Testis (tissue), 2 donors: ENCODE measurements at regions not wholly inside any gene's neighbourhood (a gene's known extent, or its start where the extent isn't known, plus 50 kb on each side); places are given as distances from the start of the nearest gene placed in this dataset.

Experiments
- DNase-seq: peaks from one replicate; pipeline ENCODE4 v3.0.0-alpha.2; 2019
- H3K27ac ChIP-seq, 2 donors: fragments of 200-600 bp; sonication (generic); one replicate each; pipeline ENCODE4 v1.5.1; 2019
- H3K27me3 ChIP-seq: fragments of 200-600 bp; sonication (generic); one replicate; pipeline ENCODE4 v1.5.1; 2019
- H3K36me3 ChIP-seq: fragments of 200-600 bp; sonication (generic); one replicate; pipeline ENCODE4 v1.5.1; 2017; ENCODE audit warnings: low read depth; ENCODE audit errors: missing control alignments
- H3K4me1 ChIP-seq: fragments of 200-600 bp; sonication (generic); one replicate; pipeline ENCODE4 v1.5.1; 2019
- H3K4me3 ChIP-seq, 2 donors: fragments of 200-600 bp; sonication (generic); one replicate each; pipeline ENCODE4 v1.5.1; 2017 to 2019
- H3K9me3 ChIP-seq: fragments of 200-600 bp; sonication (generic); one replicate; pipeline ENCODE4 v1.5.1; 2017
- CTCF ChIP-seq, 3 experiments: fragments of 450-650 bp in 2 of 3; fragments of 200-600 bp in 1 of 3; sonication (generic) in 1 of 3; IDR thresholded peaks; one replicate each; pipeline ENCODE4 v1.5.1; 2016 to 2019; ENCODE audit warnings: antibody characterized with exemption in 3 of 3, mild to moderate bottlenecking in 2 of 3, moderate library complexity in 1 of 3
- POLR2A ChIP-seq: fragments of 450-650 bp; IDR thresholded peaks from one replicate; pipeline ENCODE4 v1.6.1; 2017; ENCODE audit warnings: antibody characterized with exemption, mild to moderate bottlenecking, moderate library complexity
- WGBS, 2 donors: methylation state at CpG; one replicate each; pipeline ENCODE4 v1.1.5; 2018; 5-methylcytosine and 5-hydroxymethylcytosine counted together
- intact Hi-C: fragments of 100-400 bp; cut with DNase I; formaldehyde crosslinking; loops from one replicate; pipeline ENCODE4 v1.15.1; 2023; ENCODE audit warnings: low total_unique reads

- Histone ChIP-seq H3K4me1 (no peaks in the 10 kb centered on the region), H3K27ac (no peak overlapping the region), H3K27me3 (no peaks in the 10 kb centered on the region), H3K9me3 (no peaks in the 10 kb centered on the region), H3K4me3 (no peak overlapping the region), H3K36me3 (no peaks in the 10 kb centered on the region)
- 65 to 71% methylated on average over 6 of the region's 6 CpGs for WGBS, 2 donors
- no peak for DNase-seq
- TF ChIP-seq POLR2A (no peak), CTCF (IDR thresholded peaks at IDR 0.05) (no peak)
- intact Hi-C loops: no loop called here
Measured at GRCh38 chr1:217275655-217276398, 355.1 kb downstream of the GPATCH2 start.

GRCh38 chr1:217274927-217275654 is 355.8 kb downstream of the GPATCH2 start:
- 80 to 82% methylated on average over 2 of the region's 2 CpGs for WGBS, 2 donors
- DNase-seq: no peak
- H3K4me1 ChIP-seq: no peaks in the 10 kb centered on the region
- TF ChIP-seq CTCF (IDR thresholded peaks at IDR 0.05): no peak
- TF ChIP-seq POLR2A: no peak
- no peak overlapping the region for H3K27ac ChIP-seq
- H3K36me3 ChIP-seq: no peaks in the 10 kb centered on the region
- H3K4me3 ChIP-seq: no peak overlapping the region
- intact Hi-C loops: no loop called here
- H3K9me3 ChIP-seq: no peaks in the 10 kb centered on the region
- no peaks in the 10 kb centered on the region for H3K27me3 ChIP-seq

- Histone ChIP-seq H3K27ac (no peak overlapping the region), H3K27me3 (no peaks in the 10 kb centered on the region), H3K9me3 (no peaks in the 10 kb centered on the region), H3K4me1 (no peaks in the 10 kb centered on the region), H3K36me3 (no peaks in the 10 kb centered on the region), H3K4me3 (no peak overlapping the region)
- intact Hi-C loops: no loop called here
- TF ChIP-seq POLR2A: no peak
- no peak for TF ChIP-seq CTCF (IDR thresholded peaks at IDR 0.05)
- no peak for DNase-seq
Measured at GRCh38 chr1:217274416-217274815, 356.5 kb downstream of the GPATCH2 start.

- Histone ChIP-seq H3K36me3 (no peaks in the 10 kb centered on the region), H3K4me3 (no peak overlapping the region), H3K9me3 (no peaks in the 10 kb centered on the region), H3K4me1 (no peaks in the 10 kb centered on the region), H3K27me3 (no peaks in the 10 kb centered on the region), H3K27ac (no peak overlapping the region)
- intact Hi-C loops: no loop called here
- WGBS, 2 donors: 67 to 73% methylated on average over 10 of the region's 10 CpGs
- no peak for DNase-seq
- no peak for TF ChIP-seq POLR2A
- TF ChIP-seq CTCF (IDR thresholded peaks at IDR 0.05): no peak
Measured at GRCh38 chr1:217273866-217274265, 357.0 kb downstream of the GPATCH2 start.

- Histone ChIP-seq H3K27me3 (no peaks in the 10 kb centered on the region), H3K4me3 (no peak overlapping the region), H3K36me3 (no peaks in the 10 kb centered on the region), H3K27ac (no peak overlapping the region), H3K9me3 (no peaks in the 10 kb centered on the region), H3K4me1 (no peaks in the 10 kb centered on the region)
- no peak for TF ChIP-seq CTCF (IDR thresholded peaks at IDR 0.05)
- no peak for TF ChIP-seq POLR2A
- intact Hi-C loops: no loop called here
- 52 to 67% methylated on average over 2 of the region's 2 CpGs for WGBS, 2 donors
- no peak for DNase-seq
Measured at GRCh38 chr1:217272385-217272784, 358.5 kb downstream of the GPATCH2 start.
